Prostate gland (tissue), 2 donors: ENCODE measurements at regions not wholly inside any gene's neighbourhood (a gene's known extent, or its start where the extent isn't known, plus 50 kb on each side); places are given as distances from the start of the nearest gene placed in this dataset.

Source experiments
- DNase-seq: peaks from one replicate; pipeline ENCODE4 v3.0.0-alpha.2; 2019; ENCODE audit warnings: low spot score
- H3K27ac ChIP-seq, 2 donors: fragments of 200-600 bp; sonication (generic); 2 replicates each; pipeline ENCODE4 v1.5.1; 2017 to 2019
- H3K27me3 ChIP-seq: fragments of 200-600 bp; sonication (generic); replicated peaks from 2 replicates; pipeline ENCODE4 v1.5.1; 2019; ENCODE audit not compliant: insufficient read depth
- H3K36me3 ChIP-seq, 2 donors: fragments of 200-600 bp; sonication (generic); 1 replicate in 1 of 2; 2 replicates in 1 of 2; pipeline versions ENCODE4 v1.5.1 to v1.8.1; 2017 to 2019
- H3K4me1 ChIP-seq: fragments of 200-600 bp; sonication (generic); replicated peaks from 2 replicates; pipeline ENCODE4 v1.5.1; 2019
- H3K4me3 ChIP-seq, 2 donors: fragments of 200-600 bp; sonication (generic); 2 replicates each; pipeline ENCODE4 v1.5.1; 2017 to 2019
- H3K9me3 ChIP-seq: fragments of 200-600 bp; sonication (generic); 2 replicates; pipeline ENCODE4 v1.5.1; 2017
- CTCF ChIP-seq, 4 experiments: fragments of 200-600 bp in 2 of 4; fragments of 450-650 bp in 2 of 4; sonication (generic) in 2 of 4; IDR thresholded peaks; 1 replicate in 3 of 4; 2 replicates in 1 of 4; pipeline ENCODE4 v1.5.1; 2016 to 2019; ENCODE audit warnings: antibody characterized with exemption in 4 of 4, mild to moderate bottlenecking in 2 of 4, moderate library complexity in 2 of 4
- POLR2A ChIP-seq: fragments of 450-650 bp; IDR thresholded peaks from one replicate; pipeline ENCODE4 v1.6.1; 2016; ENCODE audit warnings: antibody characterized with exemption, mild to moderate bottlenecking
- POLR2AphosphoS5 ChIP-seq: sonication (generic); formaldehyde crosslinking; IDR thresholded peaks from one replicate; pipeline ENCODE4 v1.6.1; 2017; ENCODE audit warnings: antibody characterized with exemption
- WGBS: methylation state at CpG from one replicate; pipeline ENCODE4 v1.1.5; 2018; 5-methylcytosine and 5-hydroxymethylcytosine counted together
- intact Hi-C: fragments of 100-400 bp; cut with DNase I; formaldehyde crosslinking; loops from one replicate; pipeline ENCODE4 v1.14.2; 2022

GRCh38 chrX:94454159-94454558, 780.2 kb downstream of the FAM133A start:
- no peaks in the 10 kb centered on the region for H3K36me3 ChIP-seq
- TF ChIP-seq POLR2AphosphoS5 (no peak), POLR2A (no peak), CTCF (IDR thresholded peaks at IDR 0.05) (no peak)
- WGBS = 57% methylated on average over 3 of the region's 3 CpGs

GRCh38 chrX:94454606-94455005, 780.6 kb downstream of the FAM133A start:
- WGBS = 9% methylated on average over 1 of the region's 1 CpG
- Histone ChIP-seq H3K27me3 (no peaks in the 10 kb centered on the region), H3K4me1 (no peaks in the 10 kb centered on the region), H3K9me3 (no peaks in the 10 kb centered on the region), H3K36me3 (no peaks in the 10 kb centered on the region), H3K4me3 (no peak overlapping the region), H3K27ac (no peak overlapping the region)
- DNase-seq = no peak
- intact Hi-C loops = no loop called here
- TF ChIP-seq POLR2A = no peak
- TF ChIP-seq CTCF (IDR thresholded peaks at IDR 0.05) = no peak
- no peak for TF ChIP-seq POLR2AphosphoS5

More at GRCh38 chrX:94454159-94454558, 780.2 kb downstream of the FAM133A start:
- intact Hi-C loops = no loop called here
- no peaks in the 10 kb centered on the region for H3K27me3 ChIP-seq
- no peak overlapping the region for H3K27ac ChIP-seq
- no peaks in the 10 kb centered on the region for H3K4me1 ChIP-seq
- H3K4me3 ChIP-seq = no peak overlapping the region
- no peak for DNase-seq
- H3K9me3 ChIP-seq = no peaks in the 10 kb centered on the region

- Histone ChIP-seq H3K9me3 (no peaks in the 10 kb centered on the region), H3K27ac (no peak overlapping the region), H3K4me1 (no peaks in the 10 kb centered on the region), H3K27me3 (no peaks in the 10 kb centered on the region), H3K4me3 (no peak overlapping the region), H3K36me3 (no peaks in the 10 kb centered on the region)
- WGBS = 57% methylated on average over 1 of the region's 1 CpG
- intact Hi-C loops = no loop called here
- no peak for DNase-seq
- TF ChIP-seq CTCF (IDR thresholded peaks at IDR 0.05) = no peak
- TF ChIP-seq POLR2AphosphoS5 = no peak
- no peak for TF ChIP-seq POLR2A
Measured at GRCh38 chrX:94455782-94456181, 781.8 kb downstream of the FAM133A start.

GRCh38 chrX:94492541-94492940, 818.5 kb downstream of the FAM133A start:
- intact Hi-C loops = no loop called here
- Histone ChIP-seq H3K4me3 (no peak overlapping the region), H3K36me3 (no peaks in the 10 kb centered on the region), H3K27ac (no peak overlapping the region), H3K27me3 (no peaks in the 10 kb centered on the region), H3K9me3 (no peaks in the 10 kb centered on the region), H3K4me1 (no peaks in the 10 kb centered on the region)
- no peak for TF ChIP-seq CTCF (IDR thresholded peaks at IDR 0.05)
- WGBS = 19% methylated on average over 10 of the region's 10 CpGs
- no peak for DNase-seq

GRCh38 chrX:94493405-94493804, 819.4 kb downstream of the FAM133A start:
- Histone ChIP-seq H3K36me3 (no peaks in the 10 kb centered on the region), H3K27me3 (no peaks in the 10 kb centered on the region), H3K4me1 (no peaks in the 10 kb centered on the region), H3K4me3 (no peak overlapping the region), H3K27ac (no peak overlapping the region), H3K9me3 (no peaks in the 10 kb centered on the region)
- 55% methylated on average over 6 of the region's 6 CpGs for WGBS
- TF ChIP-seq POLR2A (no peak), CTCF (IDR thresholded peaks at IDR 0.05) (no peak), POLR2AphosphoS5 (no peak)
- intact Hi-C loops = no loop called here
- no peak for DNase-seq
